Prostate gland (tissue), 2 donors: ENCODE measurements at regions not wholly inside any gene's neighbourhood (a gene's known extent, or its start where the extent isn't known, plus 50 kb on each side); places are given as distances from the start of the nearest gene placed in this dataset.

ENCODE experiments used
- DNase-seq: peaks from one replicate; pipeline ENCODE4 v3.0.0-alpha.2; 2019; ENCODE audit warnings: low spot score
- H3K27ac ChIP-seq, 2 donors: fragments of 200-600 bp; sonication (generic); 2 replicates each; pipeline ENCODE4 v1.5.1; 2017 to 2019
- H3K27me3 ChIP-seq: fragments of 200-600 bp; sonication (generic); replicated peaks from 2 replicates; pipeline ENCODE4 v1.5.1; 2019; ENCODE audit not compliant: insufficient read depth
- H3K36me3 ChIP-seq, 2 donors: fragments of 200-600 bp; sonication (generic); 1 replicate in 1 of 2; 2 replicates in 1 of 2; pipeline versions ENCODE4 v1.5.1 to v1.8.1; 2017 to 2019
- H3K4me1 ChIP-seq: fragments of 200-600 bp; sonication (generic); replicated peaks from 2 replicates; pipeline ENCODE4 v1.5.1; 2019
- H3K4me3 ChIP-seq, 2 donors: fragments of 200-600 bp; sonication (generic); 2 replicates each; pipeline ENCODE4 v1.5.1; 2017 to 2019
- H3K9me3 ChIP-seq: fragments of 200-600 bp; sonication (generic); 2 replicates; pipeline ENCODE4 v1.5.1; 2017
- CTCF ChIP-seq, 4 experiments: fragments of 200-600 bp in 2 of 4; fragments of 450-650 bp in 2 of 4; sonication (generic) in 2 of 4; IDR thresholded peaks; 1 replicate in 3 of 4; 2 replicates in 1 of 4; pipeline ENCODE4 v1.5.1; 2016 to 2019; ENCODE audit warnings: antibody characterized with exemption in 4 of 4, mild to moderate bottlenecking in 2 of 4, moderate library complexity in 2 of 4
- POLR2A ChIP-seq: fragments of 450-650 bp; IDR thresholded peaks from one replicate; pipeline ENCODE4 v1.6.1; 2016; ENCODE audit warnings: antibody characterized with exemption, mild to moderate bottlenecking
- POLR2AphosphoS5 ChIP-seq: sonication (generic); formaldehyde crosslinking; IDR thresholded peaks from one replicate; pipeline ENCODE4 v1.6.1; 2017; ENCODE audit warnings: antibody characterized with exemption
- WGBS: methylation state at CpG from one replicate; pipeline ENCODE4 v1.1.5; 2018; 5-methylcytosine and 5-hydroxymethylcytosine counted together
- intact Hi-C: fragments of 100-400 bp; cut with DNase I; formaldehyde crosslinking; loops from one replicate; pipeline ENCODE4 v1.14.2; 2022

DNA sequence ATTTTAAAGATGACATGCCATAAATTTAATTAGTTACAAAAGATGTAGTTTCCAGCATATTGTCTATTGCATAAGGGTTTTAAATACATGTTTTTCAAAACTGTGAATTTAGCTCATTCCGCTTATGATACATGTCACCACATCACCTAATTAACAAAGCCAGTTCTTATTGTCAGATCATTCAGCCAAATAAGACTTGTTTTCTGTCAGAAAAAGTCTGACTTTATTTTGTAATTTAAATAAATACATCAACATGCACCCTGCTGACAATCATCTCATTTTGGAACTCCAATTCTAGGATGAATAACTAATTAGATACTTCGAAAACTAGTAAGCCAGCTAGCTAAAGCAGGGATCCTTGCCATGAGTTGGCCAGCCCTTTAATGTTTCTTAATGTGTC, 110.9 kb upstream of the APP start:
- no peak for DNase-seq
- Histone ChIP-seq H3K27me3 (no peaks in the 10 kb centered on the region), H3K27ac (no peak overlapping the region), H3K4me1 (no peaks in the 10 kb centered on the region), H3K36me3 (no peaks in the 10 kb centered on the region), H3K9me3 (no peaks in the 10 kb centered on the region), H3K4me3 (no peak overlapping the region)
- no peak for TF ChIP-seq POLR2A
- no peak for TF ChIP-seq POLR2AphosphoS5
- TF ChIP-seq CTCF (IDR thresholded peaks at IDR 0.05), result no peak
- 90% methylated on average over 2 of the region's 2 CpGs for WGBS
- intact Hi-C loops, result no loop called here

DNA sequence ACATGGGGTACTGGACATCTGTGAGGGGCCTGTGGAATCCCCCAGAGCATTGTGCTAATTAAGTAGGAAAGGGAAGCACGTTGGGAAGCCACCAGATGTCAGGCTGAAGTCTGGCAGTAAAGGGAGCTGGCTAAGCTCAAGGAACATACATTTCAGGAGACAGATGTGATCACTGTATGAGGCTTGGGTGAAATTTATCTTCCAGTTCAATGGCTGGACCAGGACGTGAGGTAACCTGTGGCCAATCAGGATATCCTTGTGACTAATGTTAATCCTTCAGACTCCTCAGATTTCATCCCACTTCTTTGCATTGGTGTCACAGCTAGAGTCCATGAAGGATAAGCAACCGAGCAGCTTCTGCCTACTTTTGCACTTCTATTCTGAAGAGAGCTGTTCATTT, 110.2 kb upstream of the APP start:
- Histone ChIP-seq H3K4me1 (no peaks in the 10 kb centered on the region), H3K27me3 (no peaks in the 10 kb centered on the region), H3K36me3 (no peaks in the 10 kb centered on the region), H3K9me3 (no peaks in the 10 kb centered on the region), H3K4me3 (no peak overlapping the region), H3K27ac (no peak overlapping the region)
- WGBS, result 35% methylated on average over 3 of the region's 3 CpGs
- intact Hi-C loops, result no loop called here
- no peak for TF ChIP-seq POLR2AphosphoS5
- no peak for TF ChIP-seq CTCF (IDR thresholded peaks at IDR 0.05)
- no peak for TF ChIP-seq POLR2A
- no peak for DNase-seq

- Histone ChIP-seq H3K4me3 (no peak overlapping the region), H3K4me1 (no peaks in the 10 kb centered on the region), H3K27me3 (no peaks in the 10 kb centered on the region), H3K27ac (no peak overlapping the region), H3K9me3 (no peaks in the 10 kb centered on the region), H3K36me3 (no peaks in the 10 kb centered on the region)
- intact Hi-C loops, result no loop called here
- no peak for TF ChIP-seq POLR2AphosphoS5
- TF ChIP-seq POLR2A, result no peak
- TF ChIP-seq CTCF (IDR thresholded peaks at IDR 0.05), result no peak
- no peak for DNase-seq
- 76% methylated on average over 5 of the region's 5 CpGs for WGBS
Observed at GRCh38 chr21:26280148-26280547, 109.6 kb upstream of the APP start.

DNA sequence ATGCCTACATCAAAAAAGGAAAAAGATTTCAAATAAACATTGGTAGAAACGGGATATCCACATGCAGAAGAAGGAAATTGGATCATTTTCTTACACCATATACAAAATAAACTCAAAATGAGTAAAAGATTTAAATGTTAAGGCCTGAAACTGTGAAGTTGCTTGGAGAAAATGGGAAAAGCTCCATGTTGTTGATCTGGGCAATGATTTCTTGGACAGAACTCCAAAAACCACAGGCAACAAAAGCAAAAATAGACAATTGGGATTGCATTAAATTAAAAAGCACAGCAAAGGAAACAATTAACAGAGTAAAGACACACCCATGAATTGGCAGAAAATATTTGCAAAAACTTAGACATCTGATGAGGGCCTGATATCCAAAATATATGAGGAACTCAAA, 105.2 kb upstream of the APP start:
- no peak for TF ChIP-seq POLR2AphosphoS5
- TF ChIP-seq CTCF (IDR thresholded peaks at IDR 0.05), result no peak
- no peak for TF ChIP-seq POLR2A
- intact Hi-C loops, result no loop called here
- DNase-seq, result no peak
- H3K4me3 ChIP-seq, result no peak overlapping the region
- H3K27ac ChIP-seq, result no peak overlapping the region
- no peaks in the 10 kb centered on the region for H3K4me1 ChIP-seq
- H3K27me3 ChIP-seq, result no peaks in the 10 kb centered on the region
- 50% methylated on average over 1 of the region's 1 CpG for WGBS
- no peaks in the 10 kb centered on the region for H3K9me3 ChIP-seq
- no peaks in the 10 kb centered on the region for H3K36me3 ChIP-seq

GRCh38 chr21:26273686-26274313, 103.2 kb upstream of the APP start:
- Histone ChIP-seq H3K27ac (no peak overlapping the region), H3K36me3 (no peaks in the 10 kb centered on the region), H3K4me1 (no peaks in the 10 kb centered on the region), H3K4me3 (no peak overlapping the region), H3K27me3 (no peaks in the 10 kb centered on the region), H3K9me3 (no peaks in the 10 kb centered on the region)
- TF ChIP-seq POLR2AphosphoS5, result no peak
- no peak for TF ChIP-seq POLR2A
- no peak for TF ChIP-seq CTCF (IDR thresholded peaks at IDR 0.05)
- DNase-seq, result no peak
- intact Hi-C loops, result no loop called here
